GM10266 (cell line): ENCODE measurements at regions not wholly inside any gene's neighbourhood (a gene's known extent, or its start where the extent isn't known, plus 50 kb on each side); places are given as distances from the start of the nearest gene placed in this dataset.

ENCODE experiments used
- DNase-seq: peaks from one replicate; pipeline ENCODE4 v3.0.0; 2012; ENCODE audit errors: extremely low spot score
- TF ChIP-seq, protein P1 (sequence below): IDR thresholded peaks from 2 replicates; pipeline ENCODE4 v1.5.1; 2012; ENCODE audit warnings: mild to moderate bottlenecking, low read depth; ENCODE audit not compliant: control insufficient read depth, insufficient read depth; ENCODE audit errors: missing control alignments

DNA sequence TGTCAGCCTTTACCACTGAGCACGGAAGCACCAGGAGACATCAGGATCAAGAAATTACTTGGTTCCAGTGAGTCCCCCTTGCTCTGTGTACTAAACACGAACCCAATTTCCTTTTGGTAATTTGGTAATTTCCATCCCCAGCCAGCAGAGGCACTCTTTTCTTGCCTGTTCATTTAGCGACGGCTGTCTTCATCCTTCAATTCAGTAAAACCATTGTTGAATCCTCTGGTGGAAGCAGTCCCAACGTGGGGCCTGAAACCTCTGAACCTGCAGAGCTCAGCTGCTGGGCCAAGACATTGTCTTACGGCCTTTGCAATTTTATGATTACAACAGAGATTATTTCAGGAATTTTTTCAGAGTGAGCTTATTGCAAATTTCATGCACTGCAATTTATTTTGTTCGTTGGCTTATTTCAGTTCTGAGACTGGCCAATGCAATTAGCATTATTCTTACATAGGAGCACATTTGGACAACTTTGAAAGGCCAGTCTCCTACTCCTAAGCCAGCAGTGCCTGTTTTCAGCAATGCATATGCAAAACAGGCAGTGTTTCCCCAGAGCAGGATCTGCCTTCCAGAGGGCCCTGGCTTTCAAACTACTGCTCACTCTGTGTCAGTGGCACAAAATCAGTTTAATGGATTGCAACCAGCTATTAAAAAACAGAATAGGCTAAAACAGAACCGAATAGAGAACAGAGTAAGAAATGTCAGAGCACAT, 372.9 kb upstream of the TMEM132C start:
- TF ChIP-seq, protein P1, sequence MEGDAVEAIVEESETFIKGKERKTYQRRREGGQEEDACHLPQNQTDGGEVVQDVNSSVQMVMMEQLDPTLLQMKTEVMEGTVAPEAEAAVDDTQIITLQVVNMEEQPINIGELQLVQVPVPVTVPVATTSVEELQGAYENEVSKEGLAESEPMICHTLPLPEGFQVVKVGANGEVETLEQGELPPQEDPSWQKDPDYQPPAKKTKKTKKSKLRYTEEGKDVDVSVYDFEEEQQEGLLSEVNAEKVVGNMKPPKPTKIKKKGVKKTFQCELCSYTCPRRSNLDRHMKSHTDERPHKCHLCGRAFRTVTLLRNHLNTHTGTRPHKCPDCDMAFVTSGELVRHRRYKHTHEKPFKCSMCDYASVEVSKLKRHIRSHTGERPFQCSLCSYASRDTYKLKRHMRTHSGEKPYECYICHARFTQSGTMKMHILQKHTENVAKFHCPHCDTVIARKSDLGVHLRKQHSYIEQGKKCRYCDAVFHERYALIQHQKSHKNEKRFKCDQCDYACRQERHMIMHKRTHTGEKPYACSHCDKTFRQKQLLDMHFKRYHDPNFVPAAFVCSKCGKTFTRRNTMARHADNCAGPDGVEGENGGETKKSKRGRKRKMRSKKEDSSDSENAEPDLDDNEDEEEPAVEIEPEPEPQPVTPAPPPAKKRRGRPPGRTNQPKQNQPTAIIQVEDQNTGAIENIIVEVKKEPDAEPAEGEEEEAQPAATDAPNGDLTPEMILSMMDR = no peak
- no peak for DNase-seq

DNA sequence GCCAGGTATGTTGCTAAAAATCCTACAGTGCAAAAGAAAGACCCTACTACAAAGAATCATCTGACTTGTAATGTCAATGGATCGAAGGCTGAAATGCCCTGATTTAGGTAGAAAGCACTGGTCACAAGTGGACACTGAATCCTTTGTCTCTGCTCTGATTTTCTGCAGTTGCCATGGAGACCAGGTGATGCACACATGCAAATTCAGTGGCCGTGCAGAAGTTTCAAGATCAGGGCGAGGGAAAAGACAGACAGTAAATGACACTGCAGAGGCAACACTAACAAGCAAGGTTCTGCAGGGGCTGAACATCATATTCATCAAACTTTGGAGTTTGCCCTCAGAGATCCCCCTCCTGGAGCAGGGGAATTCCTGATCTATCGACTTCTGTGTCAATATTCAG, 370.3 kb upstream of the TMEM132C start:
- TF ChIP-seq, protein P1 = no peak
- DNase-seq = no peak

DNA sequence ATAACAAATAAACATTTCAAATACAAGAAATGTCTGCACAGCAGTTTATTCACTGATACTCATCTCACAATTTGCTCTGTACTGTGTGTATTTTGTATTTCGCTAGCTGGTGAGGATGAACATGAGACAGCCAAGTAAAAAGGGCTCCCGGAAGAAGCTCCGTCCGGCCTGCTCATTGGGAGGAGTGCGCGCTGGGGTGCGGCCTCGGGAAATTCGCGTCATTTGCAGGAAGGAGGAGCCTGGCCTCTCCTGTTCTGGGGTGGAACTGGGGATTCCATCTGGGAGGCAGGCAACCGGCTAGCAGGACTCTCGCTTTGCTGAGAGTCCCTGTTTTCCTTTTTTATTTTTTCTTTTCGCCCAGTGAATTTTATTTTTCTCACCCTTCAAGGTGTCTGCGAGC, 368.4 kb upstream of the TMEM132C start:
- DNase-seq = no peak

DNA sequence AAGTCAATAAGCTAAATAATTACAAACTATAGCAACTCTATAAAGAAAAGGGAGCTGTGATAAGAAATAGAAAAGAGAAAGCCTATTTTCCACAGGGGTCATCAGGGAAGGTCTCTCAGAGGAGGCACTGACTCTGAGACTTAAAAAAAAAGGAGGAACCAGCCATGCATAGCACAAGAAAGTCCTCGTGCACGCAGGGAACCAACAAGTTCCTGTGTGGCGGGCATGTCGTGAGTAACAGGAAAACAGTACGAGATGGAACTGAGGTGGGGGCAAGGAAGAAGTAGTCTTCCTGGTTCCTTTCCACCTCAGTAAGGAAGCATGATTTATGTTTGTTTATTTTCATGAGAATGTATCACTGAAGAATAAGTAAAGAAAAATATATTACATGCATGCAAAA, 367.0 kb upstream of the TMEM132C start:
- TF ChIP-seq, protein P1 = no peak

More for the DNA sequence above, 368.4 kb upstream of the TMEM132C start:
- TF ChIP-seq, protein P1 = no peak

DNA sequence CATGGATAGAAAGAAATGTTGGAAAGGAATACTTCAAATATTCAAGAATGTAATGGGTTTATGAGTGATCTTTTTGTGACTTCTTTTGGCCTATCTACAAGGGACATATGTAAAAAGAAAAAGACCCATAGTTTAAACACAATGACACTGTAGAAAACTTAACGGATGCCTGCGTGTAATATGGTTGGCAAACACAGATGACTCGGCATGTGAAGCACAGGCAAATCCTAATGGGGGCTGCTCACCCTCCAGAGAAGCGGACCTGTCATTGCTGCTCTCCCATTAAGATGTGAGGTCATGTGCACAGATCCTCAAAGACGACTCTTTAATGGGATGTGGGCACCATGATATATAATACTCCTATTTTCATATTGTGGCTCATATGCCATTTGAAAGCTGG, 366.6 kb upstream of the TMEM132C start:
- TF ChIP-seq, protein P1 = no peak
- no peak for DNase-seq

More for the DNA sequence above, 367.0 kb upstream of the TMEM132C start:
- DNase-seq = no peak

DNA sequence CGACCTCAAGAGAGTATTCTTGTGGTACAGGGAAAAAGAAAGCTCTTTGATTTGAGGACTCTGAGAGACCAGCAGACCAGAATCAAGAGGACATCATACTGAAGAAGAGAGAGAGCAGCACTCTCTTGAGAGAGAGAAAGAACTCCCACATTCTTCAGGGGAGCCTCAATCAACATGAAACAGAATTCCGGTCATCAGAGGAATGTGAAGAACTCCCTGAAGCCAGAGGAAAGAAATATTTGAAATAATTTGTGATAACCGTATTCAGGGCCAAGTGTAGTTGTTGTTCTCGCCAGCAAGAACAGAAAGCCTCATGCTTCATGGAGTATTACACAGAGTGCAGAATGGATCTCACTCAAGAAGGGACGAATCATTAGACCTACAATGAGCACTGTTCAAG, 363.8 kb upstream of the TMEM132C start:
- TF ChIP-seq, protein P1 = no peak
- DNase-seq = no peak

DNA sequence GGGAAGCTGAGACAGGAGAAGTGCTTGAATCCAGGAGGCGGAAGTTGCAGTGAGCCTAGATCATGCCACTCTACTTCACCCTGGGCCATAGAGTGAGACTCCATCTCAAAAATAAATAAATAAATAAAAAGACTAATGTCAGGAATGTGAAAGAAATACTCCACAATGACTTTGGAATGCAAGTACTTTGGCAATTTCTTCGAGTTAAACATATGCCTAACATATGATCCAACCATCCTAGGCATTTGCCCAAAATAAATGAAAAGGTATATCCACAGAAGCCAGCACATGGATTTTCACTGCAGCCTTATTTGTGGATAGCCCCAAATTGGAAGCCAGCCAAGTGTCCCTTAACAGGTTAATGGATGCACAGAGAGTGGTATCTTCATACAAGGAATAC, 357.9 kb upstream of the TMEM132C start:
- no peak for DNase-seq
- TF ChIP-seq, protein P1 = no peak
